Renal cortical epithelial cell (primary cell): ENCODE measurements at regions not wholly inside any gene's neighbourhood (a gene's known extent, or its start where the extent isn't known, plus 50 kb on each side); places are given as distances from the start of the nearest gene placed in this dataset.
"Not testable (repeated sequence)": the region's sequence is repeated elsewhere in the genome, so short reads cannot be mapped to it uniquely, and the experiment has no call there.

ENCODE experiments used
- DNase-seq: peaks from one replicate; pipeline ENCODE4 v3.0.0-alpha.2; 2011; ENCODE audit warnings: low read depth

DNA sequence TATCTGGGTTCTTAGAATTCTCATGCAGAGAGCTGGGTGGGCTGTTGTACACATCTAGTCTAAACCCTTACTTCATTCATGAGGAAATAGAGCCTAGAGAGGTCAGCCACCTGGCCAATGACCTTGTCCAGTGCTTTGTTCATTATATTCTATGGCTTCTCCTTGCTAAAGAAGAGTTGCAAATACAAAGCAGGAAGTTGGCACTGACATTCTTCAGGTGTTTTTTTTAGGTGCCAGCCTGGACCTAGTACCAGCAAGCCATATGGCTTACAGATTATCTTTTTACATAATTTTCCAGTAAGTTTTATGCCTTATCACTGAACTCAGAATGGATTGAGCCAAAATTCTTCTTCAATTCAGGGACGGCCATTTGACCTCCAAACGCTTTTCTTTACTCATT, 54.7 kb upstream of the PGM2 start:
- no peak for DNase-seq

DNA sequence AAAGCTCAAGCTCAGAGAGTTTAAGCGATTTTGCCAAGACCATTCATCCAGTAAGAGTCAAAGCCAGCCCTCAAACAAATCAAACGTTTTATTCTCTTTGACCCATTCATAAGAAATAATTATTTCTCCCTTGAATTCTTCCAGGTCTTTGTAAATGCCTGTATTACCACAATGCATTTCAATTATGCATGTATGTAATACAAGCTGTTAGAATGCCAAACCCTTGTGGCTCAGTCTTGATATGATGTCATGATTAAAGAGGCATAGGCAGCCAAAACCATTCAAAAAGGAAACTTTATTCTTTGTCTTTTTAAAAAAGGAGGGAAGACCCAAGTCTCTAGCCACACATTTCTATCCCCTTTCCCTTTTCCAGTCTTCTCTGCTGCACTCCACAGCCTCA, 56.5 kb upstream of the PGM2 start:
- DNase-seq = peak; percentile 13

DNA sequence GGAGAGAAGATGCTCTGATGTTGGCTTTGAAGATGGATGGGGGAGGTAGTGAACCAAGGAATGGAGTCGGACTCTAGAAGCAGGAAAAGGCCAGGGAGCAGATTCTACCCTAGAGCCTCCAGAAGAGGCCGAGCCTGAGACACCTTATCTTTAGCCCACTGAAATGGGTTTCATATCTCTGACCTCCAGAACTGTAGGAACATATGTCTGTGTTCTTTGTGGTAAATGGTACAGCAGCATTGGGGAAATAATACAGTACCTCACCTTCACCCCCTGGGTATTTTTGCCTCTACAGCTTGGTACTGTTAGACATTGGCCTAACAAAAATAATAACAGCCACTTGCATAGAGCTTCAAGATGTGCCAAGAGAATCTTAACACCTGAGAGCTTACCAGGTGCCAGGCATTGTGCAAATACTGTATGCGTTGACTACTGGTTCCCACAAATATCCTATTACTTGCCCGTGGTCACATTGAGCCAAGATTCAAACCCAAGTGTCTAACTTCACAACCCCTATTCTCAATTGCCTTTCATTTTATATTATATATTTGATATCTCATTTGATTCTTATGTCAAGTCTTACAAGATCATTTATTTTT, 57.0 kb upstream of the PGM2 start:
- no peak for DNase-seq

DNA sequence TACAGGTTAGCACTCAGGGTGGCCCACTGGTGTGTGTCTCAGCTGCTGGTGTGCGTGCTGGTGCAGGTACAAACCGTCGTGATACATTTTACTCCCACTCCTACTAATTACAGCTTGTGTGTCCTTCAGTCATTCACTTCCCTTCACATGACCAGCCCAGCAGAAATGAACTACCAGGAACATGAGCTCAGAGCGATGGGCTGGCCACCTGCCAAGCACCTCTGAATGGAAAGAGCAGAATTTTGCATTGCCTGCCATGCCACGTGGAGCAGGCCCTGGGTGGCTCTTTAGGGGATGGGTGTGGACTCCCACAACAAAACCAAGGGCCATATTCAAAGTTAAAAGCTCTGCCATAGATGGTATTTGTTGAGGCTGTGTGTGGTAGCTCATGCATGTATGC, 58.9 kb upstream of the PGM2 start:
- peak; percentile 71 for DNase-seq

DNA sequence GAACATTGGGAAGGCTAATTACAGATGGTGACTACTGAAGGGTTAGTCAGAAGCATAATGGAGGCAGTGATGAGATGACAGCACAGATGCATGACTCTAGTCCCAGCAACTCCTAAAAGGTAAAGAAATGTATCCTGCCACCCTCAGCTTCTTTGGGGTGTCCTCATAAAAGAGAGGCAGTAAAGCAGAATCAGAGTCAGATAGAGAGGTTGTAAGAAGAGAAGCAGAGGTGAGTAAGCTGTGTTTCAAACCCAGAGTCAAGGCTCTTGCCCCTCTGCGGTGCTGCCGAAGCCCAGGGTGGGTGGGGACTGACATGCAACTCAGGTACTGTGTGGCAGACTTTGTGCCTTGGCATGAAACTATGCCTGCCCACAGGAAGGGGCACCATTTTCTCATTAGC, 59.5 kb upstream of the PGM2 start:
- no peak for DNase-seq

DNA sequence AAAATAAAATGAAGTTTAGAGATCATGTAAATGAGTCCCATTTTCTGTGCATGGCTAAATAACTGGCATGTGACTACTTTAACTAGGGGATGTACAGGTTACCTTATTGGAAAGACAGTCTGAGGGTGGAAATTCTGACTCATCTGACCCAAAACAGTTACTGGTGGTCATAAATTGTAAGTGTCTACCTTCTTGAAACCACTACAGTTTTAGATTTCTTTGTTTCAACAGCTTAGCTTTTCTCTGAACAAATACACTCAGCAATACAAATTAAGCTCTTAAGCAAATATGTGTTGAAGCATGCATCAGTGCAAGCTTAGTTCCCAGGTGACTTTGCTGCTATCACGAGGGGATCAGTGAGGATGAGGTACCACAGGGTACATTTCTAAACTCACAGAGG, 60.7 kb upstream of the PGM2 start:
- peak; percentile 30 for DNase-seq

DNA sequence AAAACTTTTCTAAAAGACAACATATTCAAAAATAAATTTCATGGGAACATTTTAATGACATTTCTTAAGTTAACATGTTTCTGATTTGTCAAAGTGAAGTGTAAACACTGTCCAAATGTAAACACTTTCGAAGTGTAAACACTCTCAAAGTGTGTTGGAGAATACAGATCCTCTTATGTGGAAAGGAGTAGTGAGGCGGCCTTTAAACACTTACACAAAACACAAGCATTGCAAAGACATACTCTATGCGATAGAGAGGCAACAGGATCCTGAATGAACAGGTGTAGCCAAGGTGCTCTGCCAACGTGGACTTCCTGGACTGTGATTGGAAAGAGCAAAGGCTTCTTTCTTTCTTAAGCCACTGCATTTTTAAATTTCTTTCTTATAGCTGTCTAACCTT, 62.7 kb upstream of the PGM2 start:
- no peak for DNase-seq

DNA sequence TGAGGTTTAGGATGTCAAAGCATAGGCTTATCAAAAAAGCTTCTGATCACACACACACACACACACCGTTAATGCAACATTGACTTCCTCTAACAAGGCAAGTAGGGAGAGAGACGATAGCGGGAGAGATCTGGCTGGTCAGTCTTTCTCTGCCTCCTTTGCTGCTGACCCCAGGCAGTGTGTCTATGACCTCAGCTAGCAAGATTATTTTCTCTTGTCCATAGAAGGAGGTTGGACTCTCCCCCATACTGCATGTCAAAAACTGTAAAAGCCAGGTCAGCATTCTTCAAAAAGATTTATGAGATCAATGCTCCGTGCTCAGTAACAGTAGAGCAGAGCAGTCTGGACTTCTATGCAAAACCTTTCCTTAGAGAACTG, 63.5 kb upstream of the PGM2 start:
- no peak for DNase-seq

DNA sequence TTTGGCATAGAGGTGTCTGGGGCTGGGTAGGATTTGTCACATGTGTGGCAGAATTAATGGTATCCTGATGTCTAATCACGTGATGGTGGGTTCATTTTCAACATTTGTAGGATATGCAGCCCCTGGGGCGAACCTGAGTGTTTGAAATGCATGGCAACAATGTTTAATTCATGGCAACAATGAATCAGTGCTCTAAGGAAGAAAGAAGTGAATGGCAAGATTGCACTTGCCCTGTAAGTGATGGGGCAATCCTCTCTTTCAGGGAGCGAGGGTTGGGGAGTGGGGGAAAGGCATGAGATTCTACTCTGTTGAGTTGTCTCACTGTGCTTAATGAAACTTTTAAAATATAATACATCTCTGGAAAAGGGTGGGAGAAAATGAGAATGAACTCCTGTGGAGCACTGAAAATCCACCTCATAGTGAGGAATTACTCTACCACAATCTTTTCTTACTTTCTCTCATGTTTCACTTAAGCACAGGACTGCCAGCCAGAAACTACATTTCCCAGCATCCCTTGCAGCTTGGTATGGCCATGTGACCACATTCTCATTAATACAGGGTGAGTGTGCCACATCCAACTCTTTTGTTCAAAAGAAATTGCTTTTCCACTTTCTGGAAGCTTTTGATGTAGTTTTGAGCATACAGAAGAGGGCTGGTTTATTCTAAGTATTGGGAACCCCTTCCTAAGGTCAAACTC, 64.0 kb upstream of the PGM2 start:
- DNase-seq = peak; percentile 33

DNA sequence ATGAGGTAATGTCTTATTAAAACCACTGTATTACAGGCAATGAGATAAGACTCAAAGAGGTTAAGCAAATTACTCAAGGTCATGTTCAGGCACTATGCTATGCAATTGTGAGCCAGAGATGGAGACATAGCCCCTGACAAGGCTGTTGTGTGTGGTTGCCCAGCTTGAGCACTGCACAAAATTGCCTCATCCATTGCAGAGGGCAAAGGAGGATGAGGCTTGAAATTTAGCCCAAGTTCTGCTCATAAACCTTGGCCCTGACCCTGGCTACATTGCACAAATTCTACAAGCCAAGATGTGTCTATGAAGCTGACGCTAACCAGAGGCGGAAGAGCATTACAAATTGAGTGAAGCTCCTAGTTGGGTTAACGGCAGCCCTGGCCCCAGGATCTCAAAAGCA, 65.6 kb upstream of the PGM2 start:
- DNase-seq = no peak

DNA sequence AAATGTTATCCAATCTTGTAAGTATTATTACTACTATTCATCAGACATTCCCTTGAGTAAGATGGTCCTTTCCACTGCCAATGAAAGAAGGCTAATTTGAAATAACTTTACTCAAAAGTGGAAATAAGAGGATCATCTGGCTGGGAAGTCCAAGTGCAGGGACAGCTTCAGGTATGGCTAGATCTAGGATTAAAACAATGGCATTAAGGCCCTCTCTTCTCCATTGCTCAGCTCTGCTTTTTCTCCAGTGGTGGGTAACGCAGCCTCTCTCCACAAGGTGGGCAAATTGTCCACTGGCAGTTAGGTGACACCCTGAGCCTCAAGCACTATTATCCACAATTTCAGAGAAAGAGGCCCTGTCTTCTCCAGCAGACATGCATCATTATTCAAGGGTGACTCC, 66.7 kb upstream of the PGM2 start:
- no peak for DNase-seq

DNA sequence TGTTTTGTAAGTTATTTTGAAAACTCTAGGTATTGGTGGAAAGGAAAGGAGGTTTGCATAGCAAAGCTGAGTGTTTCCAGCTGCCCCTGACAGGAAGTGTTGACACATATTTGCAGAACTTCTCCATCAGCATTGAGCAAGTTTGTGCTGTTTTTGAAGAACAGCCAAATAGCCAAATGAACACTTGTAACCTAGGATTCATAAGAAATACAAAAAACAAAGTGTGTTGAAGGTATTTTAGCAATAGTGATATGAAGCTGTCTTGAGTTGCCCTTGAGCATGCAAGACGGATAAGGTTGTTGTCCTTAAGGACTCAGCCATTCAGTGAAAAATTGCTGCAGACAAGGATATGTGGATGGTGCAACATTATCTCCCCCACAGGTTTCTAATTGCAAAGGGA, 68.3 kb upstream of the PGM2 start:
- DNase-seq = peak; percentile 78

DNA sequence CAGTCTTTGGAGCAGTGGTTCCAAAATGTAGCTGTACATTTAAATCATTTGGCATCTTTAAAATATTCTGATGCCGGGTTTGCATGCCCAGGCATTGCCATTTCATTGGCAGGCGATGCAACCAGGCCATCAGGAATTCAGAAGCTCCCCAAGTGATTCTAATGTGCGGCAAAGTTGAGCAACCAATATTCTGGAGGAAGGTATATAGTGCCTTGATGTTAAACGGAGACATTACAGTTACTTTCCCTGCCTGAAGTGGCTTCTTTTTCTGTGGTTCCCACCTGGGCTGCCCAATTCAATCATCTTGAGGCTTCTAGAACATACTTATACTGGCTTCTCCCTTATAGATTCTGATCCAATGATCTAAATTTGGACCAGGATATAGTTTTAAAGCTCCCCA, 68.7 kb upstream of the PGM2 start:
- DNase-seq = no peak

DNA sequence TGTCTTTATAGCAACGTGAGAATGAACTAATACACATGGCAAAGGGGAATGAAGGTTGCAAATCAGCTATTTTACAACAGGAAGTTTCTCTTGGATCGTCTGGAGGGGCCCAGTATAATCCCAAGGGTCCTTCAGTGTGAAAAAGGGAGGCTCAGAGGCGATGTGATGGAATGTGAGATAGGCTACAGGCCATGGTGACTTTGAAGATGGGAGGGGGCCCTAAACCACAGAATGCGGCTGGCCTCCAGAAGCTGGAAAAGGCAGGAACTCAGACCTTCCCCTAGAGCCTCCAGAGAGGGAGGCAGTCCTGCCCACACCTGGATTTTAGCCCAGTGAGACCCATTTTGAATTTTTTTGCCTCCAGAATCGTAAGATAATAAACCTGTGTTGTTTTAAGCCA, 69.4 kb upstream of the PGM2 start:
- DNase-seq = no peak

DNA sequence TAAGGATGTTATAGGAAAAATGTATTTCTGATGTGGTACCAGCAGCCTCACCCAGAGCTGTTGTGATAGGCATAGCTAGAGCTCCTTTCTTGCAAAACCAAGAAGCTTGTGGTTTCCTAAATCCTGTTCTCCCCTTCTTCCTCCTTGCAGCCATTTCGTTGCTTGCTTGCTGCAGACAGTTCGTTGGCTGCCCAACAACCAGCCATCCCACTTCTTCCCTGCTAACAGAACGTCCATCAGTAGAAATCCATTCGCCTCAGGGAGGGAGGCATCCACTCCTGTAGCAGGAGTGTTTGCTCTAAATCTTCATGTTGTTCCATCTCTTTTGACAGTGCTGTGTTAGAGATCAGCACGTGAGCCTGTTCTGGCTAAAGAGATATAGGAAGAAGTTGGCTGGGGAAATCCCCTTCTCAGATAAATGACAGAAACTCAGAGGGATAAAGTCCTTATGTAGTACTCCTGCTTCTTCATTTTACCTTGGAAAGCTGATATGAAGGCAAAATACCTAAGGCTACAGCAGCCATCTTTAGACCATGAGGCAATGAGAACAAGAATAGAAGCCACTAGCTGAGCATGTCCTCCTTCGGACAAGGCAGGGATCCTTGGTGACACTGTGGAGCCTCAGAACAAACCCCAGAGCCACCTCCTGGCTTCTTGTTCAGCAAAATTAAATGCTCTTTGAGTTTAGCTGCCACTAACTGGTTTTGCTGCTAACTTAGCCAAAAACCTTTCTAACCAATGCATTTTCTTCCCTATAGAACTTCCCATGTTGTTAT, 68.4 kb upstream of the RELL1 start:
- no peak for DNase-seq

DNA sequence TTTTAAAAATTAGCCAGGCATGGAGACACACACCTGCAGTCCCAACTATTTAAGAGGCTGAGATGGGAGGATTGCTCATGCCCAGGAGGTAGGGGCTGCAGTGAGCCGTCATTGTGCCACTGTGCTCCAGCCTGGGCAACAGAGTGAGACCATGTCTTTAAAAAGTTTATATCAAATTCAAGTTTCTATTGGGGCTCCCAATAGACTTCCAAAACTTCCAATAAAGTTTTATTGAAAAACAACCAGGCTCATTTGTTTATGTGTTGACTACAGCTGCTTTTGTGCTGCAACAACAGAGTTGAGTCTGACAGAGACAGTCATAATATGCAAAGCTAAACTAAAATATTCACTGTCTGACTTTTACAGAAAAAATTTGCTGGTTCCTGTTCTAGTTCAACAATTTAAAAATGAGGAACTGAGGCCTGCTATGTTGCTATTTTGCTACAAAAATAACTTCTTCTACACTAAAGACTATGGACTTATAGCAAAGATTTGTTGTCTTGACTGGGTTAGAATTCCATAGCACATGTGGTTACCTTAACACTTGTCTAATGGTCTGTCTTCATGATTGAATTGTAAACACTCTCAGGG, 63.3 kb upstream of the RELL1 start:
- no peak for DNase-seq

DNA sequence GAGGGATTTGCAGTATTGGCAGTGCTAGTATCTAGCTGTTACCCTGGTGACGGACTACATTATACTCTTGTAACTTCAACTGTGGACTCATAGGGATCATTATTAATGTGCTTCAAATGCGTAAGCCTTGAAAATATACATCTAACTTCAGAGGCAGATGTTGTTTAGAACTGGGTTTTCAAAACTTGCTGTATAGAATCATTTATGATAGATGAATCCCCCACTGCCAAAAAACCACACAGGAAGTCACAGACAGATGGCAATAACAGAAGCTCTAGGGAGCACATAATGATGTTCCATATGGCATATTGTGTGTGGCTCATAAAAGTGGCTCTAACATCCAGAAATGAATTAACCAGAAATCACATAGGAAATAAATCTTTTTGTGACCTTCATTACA, 62.3 kb upstream of the RELL1 start:
- DNase-seq = no peak

DNA sequence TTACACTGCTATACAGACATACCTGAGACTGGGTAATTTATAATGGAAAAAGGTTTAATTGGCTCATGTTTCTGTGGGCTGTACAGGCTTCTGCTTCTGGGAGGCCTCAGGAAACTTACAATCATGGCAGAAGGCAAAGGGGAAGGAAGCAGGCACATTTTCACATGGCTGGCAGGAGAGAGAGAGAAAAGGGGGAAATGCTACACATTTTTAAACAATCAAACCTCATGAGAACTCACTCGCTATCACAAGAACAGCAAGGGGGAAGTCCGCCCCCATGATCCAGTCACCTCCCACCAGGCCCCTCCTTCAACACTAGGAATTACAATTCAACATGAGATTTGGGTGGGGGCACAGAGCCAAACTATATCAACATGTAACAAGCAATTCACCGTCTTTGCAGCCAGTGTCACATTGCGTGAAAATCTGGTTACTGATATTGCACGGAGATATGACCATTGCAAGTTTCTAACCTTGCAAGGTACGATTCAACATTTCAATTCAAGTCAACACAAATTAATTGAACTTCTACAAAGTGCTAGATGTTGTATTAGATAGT, 61.7 kb upstream of the RELL1 start:
- DNase-seq = no peak

DNA sequence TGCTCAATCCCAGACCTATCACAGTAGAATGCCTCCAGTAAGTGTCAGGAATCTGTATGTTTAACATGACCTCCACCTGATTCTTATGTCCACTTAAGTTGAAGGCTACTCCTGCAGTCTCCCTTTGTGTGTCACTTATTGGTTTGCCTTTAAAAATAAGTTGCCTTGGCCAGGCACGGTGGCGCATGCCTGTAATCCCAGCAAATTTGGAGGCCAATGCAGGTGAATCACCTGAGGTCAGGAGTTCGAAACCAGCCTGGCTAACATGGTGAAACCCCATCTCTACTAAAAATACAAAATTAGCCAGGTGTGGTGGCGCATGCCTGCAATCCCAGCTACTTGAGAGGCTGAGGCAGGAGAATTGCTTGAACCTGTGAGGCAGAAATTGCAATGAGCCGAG, 60.7 kb upstream of the RELL1 start:
- DNase-seq = not testable (repeated sequence)

DNA sequence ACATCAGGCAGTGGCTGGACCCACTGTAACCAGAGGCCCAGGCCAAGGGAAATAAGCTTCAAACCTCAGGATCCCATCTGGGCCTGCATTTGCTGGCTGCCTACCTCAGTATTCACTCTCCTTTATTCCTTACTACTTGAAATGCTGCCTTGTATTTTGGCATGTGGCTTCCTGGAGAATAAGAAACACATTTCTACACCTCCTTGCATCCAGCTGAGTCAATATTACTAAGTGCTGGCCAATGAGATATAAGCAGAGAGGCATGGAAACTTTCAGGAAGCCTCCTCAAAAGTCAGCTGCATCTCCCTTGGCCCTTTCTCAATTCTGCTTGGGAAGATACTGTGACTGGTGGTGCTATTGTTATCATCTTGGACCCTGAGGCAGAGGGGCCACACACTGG, 59.8 kb upstream of the RELL1 start:
- no peak for DNase-seq

DNA sequence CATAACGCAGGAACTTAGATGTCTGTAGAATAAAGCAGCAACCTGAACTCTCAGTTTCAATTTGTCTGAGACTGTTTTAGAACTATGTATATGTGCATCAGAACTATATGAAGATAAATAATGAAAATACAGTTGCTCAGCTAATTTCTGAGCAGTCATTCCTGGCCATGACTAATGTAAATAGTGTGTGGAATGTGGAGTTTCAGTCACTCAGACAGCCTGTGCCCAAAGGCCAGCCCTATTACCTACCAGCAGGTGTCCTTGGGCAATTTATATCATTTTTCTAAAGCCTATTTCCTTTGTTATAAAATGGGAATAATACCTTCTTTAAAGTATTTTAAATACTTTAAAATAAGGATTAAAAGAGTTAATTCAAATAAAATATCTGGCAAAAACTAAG, 56.0 kb upstream of the RELL1 start:
- DNase-seq = peak; percentile 21

DNA sequence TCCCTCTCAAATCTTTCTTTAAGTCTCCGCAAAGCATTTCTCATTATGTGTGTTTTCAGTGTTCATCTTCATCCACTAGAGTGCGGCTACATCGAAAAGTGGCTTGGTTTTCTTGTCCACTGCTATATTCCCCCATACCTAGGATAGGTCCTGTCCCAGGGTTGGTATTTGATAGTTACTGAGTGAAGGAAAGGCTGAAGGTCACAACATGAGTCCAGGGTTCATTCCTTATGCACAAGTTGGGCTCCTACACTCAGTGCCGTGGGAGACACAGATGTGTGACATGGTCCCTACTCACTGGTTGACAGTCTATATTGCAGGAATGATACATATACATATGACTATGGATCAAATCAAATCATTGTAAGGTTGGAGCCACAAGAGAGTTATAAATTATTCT, 55.4 kb upstream of the RELL1 start:
- no peak for DNase-seq

DNA sequence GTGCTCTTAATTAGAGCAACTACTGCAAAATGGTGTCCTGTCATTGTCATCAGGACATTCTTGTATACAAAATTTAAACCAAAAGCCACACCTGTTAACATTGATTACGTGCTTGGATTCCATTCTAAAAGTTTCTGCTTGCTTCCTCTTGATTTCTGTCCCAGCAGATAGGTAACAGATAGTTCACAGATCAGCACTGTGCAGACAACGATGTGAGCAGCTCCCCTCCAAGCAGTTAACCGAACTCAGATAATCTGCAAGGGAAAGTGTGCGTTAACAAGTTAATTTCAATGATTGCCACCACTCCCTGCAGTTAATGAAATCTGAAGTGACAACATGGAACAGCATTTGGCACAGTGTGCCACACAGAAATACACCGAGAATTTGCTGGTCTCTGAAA, 54.4 kb upstream of the RELL1 start:
- no peak for DNase-seq
